Fibroblast of lung (primary cell): ENCODE measurements at regions not wholly inside any gene's neighbourhood (a gene's known extent, or its start where the extent isn't known, plus 50 kb on each side); places are given as distances from the start of the nearest gene placed in this dataset.

Experiments used
- DNase-seq, 2 donors: peaks; one replicate each; pipeline versions ENCODE4 v3.0.0 to v3.0.0-alpha.2; 2010; ENCODE audit warnings: low read depth in 2 of 2
- H2AFZ ChIP-seq: 2 replicates; pipeline ENCODE4 v1.5.1; 2012; ENCODE audit warnings: low read length, control low read depth, inconsistent platforms
- H3K27ac ChIP-seq: 2 replicates; pipeline ENCODE4 v1.5.1; 2011; ENCODE audit warnings: low read length, control low read depth; ENCODE audit not compliant: insufficient read depth
- H3K27me3 ChIP-seq: 2 replicates; pipeline ENCODE4 v1.5.1; 2011; ENCODE audit warnings: mild to moderate bottlenecking, low read length; ENCODE audit not compliant: control insufficient read depth, insufficient read depth
- H3K36me3 ChIP-seq: 2 replicates; pipeline ENCODE4 v1.5.1; 2011; ENCODE audit warnings: low read length; ENCODE audit not compliant: control insufficient read depth, insufficient read depth
- H3K4me1 ChIP-seq: 2 replicates; pipeline ENCODE4 v1.5.1; 2011; ENCODE audit warnings: low read length; ENCODE audit not compliant: control insufficient read depth, insufficient read depth; ENCODE audit errors: extremely low read depth
- H3K4me2 ChIP-seq: 2 replicates; pipeline ENCODE4 v1.5.1; 2011; ENCODE audit warnings: low read length, control low read depth; ENCODE audit not compliant: insufficient read depth; ENCODE audit errors: extremely low read depth
- H3K4me3 ChIP-seq, 4 experiments: fragments of 200-600 bp in 1 of 4; sonication (generic) in 1 of 4; replicated peaks in 1 of 4; 2 replicates each; pipeline ENCODE4 v1.5.1; 2011 to 2016; ENCODE audit warnings: low read length in 4 of 4, low read depth in 3 of 4, mild to moderate bottlenecking in 3 of 4, control low read depth in 2 of 4, inconsistent platforms in 1 of 4, mixed read lengths in 1 of 4; ENCODE audit not compliant: insufficient read depth in 1 of 4; ENCODE audit errors: control extremely low read depth in 1 of 4
- H3K79me2 ChIP-seq: 2 replicates; pipeline ENCODE4 v1.5.1; 2012; ENCODE audit warnings: mild to moderate bottlenecking, low read length, inconsistent platforms; ENCODE audit not compliant: control insufficient read depth, insufficient read depth
- H3K9ac ChIP-seq: 2 replicates; pipeline ENCODE4 v1.5.1; 2011; ENCODE audit warnings: mild to moderate bottlenecking, low read length, control low read depth; ENCODE audit not compliant: insufficient read depth
- H3K9me3 ChIP-seq: 2 replicates; pipeline ENCODE4 v1.5.1; 2012; ENCODE audit warnings: low read depth, low read length; ENCODE audit not compliant: control insufficient read depth, insufficient read depth
- H4K20me1 ChIP-seq: 2 replicates; pipeline ENCODE4 v1.5.1; 2011; ENCODE audit warnings: low read length; ENCODE audit not compliant: control insufficient read depth, insufficient read depth; ENCODE audit errors: extremely low read depth
- CTCF ChIP-seq, 2 donors: IDR thresholded peaks in 1 of 2; conservative IDR thresholded peaks in 1 of 2; 1 replicate in 1 of 2; 2 replicates in 1 of 2; pipeline ENCODE4 v1.5.1; 2011 to 2012; ENCODE audit warnings: low read length in 2 of 2, control low read depth in 1 of 2, inconsistent platforms in 1 of 2, low read depth in 1 of 2, mild to moderate bottlenecking in 1 of 2
- EZH2 ChIP-seq: IDR thresholded peaks from 2 replicates; pipeline ENCODE4 v1.5.1; 2012; ENCODE audit warnings: low read length, control low read depth, mild to moderate bottlenecking; ENCODE audit errors: missing control alignments

DNA sequence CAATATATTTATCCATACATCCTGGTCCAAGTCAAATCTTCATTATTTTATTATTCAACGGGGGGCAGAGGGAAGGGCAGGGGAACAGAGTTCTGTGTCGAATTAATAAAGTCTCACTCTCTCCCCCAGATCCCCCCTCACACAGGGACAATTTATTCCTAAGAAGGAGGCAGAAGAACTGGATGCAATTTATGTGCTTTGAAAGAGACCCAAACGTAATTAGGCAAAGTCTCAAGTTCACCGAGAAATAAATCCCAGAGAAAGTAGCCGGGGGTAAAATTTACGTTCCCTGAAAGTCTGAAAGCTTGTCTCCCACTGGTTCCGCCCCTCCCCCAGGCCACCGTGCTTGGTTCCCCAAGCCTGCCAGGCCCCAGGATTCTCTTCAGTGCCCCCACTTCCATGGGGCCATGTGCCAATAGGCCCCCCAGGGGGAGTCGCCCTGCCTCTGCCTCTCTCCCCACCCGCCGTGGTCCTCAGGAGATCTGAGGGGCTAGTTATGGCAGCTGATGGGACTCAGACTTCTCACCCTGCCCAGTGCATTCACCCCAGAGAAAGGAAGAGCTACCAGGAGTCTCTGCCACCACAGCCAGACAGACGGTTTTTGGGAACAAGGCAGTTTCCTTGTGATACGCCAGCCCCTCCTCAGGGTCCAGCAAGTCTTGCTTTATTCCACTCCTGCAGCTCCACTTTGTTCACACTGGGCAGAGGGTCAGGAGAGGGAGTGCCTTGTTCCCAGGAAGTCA lies 215.5 kb downstream of the CYP26B1 start:
- Histone ChIP-seq H3K4me1 (peaks cover 5% of the 10 kb centered on the region), H3K9me3 (no peaks in the 10 kb centered on the region)
- TF ChIP-seq CTCF (conservative IDR thresholded peaks at IDR 0.05 in 1 of 2, IDR thresholded peaks at IDR 0.05 in 1 of 2; ENCODE audit: low read depth in 1 of 2, low read length in 2 of 2): no peak
- no peak for TF ChIP-seq EZH2

GRCh38 chr2:71930049-71930681 lies 217.5 kb downstream of the CYP26B1 start:
- Histone ChIP-seq H3K9ac (no peak overlapping the region), H3K27ac (no peak overlapping the region)
- no peak for DNase-seq

More for the DNA sequence above, 215.5 kb downstream of the CYP26B1 start:
- Histone ChIP-seq H3K27me3 (no peaks in the 10 kb centered on the region), H3K4me2 (no peak overlapping the region), H3K4me3 (no peak overlapping the region), H3K79me2 (no peaks in the 10 kb centered on the region), H3K36me3 (no peaks in the 10 kb centered on the region), H4K20me1 (no peaks in the 10 kb centered on the region), H3K9ac (no peak overlapping the region), H2AFZ (no peak overlapping the region), H3K27ac (no peak overlapping the region)
- DNase-seq: no peak

GRCh38 chr2:71929482-71929772 lies 218.2 kb downstream of the CYP26B1 start:
- DNase-seq: no peak
- H4K20me1 ChIP-seq: no peaks in the 10 kb centered on the region
- no peak for TF ChIP-seq CTCF (conservative IDR thresholded peaks at IDR 0.05 in 1 of 2, IDR thresholded peaks at IDR 0.05 in 1 of 2; ENCODE audit: low read depth in 1 of 2, low read length in 2 of 2)
- TF ChIP-seq EZH2: no peak
- no peak overlapping the region for H2AFZ ChIP-seq
- peaks cover 3% of the 10 kb centered on the region for H3K4me1 ChIP-seq
- no peaks in the 10 kb centered on the region for H3K9me3 ChIP-seq
- no peak overlapping the region for H3K4me2 ChIP-seq
- H3K4me3 ChIP-seq: no peak overlapping the region
- H3K36me3 ChIP-seq: no peaks in the 10 kb centered on the region
- H3K27me3 ChIP-seq: no peaks in the 10 kb centered on the region
- H3K27ac ChIP-seq: no peak overlapping the region
- no peak overlapping the region for H3K9ac ChIP-seq
- H3K79me2 ChIP-seq: no peaks in the 10 kb centered on the region

More at GRCh38 chr2:71930049-71930681, 217.5 kb downstream of the CYP26B1 start:
- H3K4me3 ChIP-seq: no peak overlapping the region
- H3K79me2 ChIP-seq: no peaks in the 10 kb centered on the region
- TF ChIP-seq EZH2: no peak
- TF ChIP-seq CTCF (conservative IDR thresholded peaks at IDR 0.05 in 1 of 2, IDR thresholded peaks at IDR 0.05 in 1 of 2; ENCODE audit: low read depth in 1 of 2, low read length in 2 of 2): no peak
- H3K27me3 ChIP-seq: no peaks in the 10 kb centered on the region
- H2AFZ ChIP-seq: no peak overlapping the region
- peaks cover 5% of the 10 kb centered on the region for H3K4me1 ChIP-seq
- no peak overlapping the region for H3K4me2 ChIP-seq
- no peaks in the 10 kb centered on the region for H4K20me1 ChIP-seq
- no peaks in the 10 kb centered on the region for H3K36me3 ChIP-seq
- no peaks in the 10 kb centered on the region for H3K9me3 ChIP-seq
